HuH-7 (cell line): ENCODE measurements at regions not wholly inside any gene's neighbourhood (a gene's known extent, or its start where the extent isn't known, plus 50 kb on each side); places are given as distances from the start of the nearest gene placed in this dataset.

Source experiments
- DNase-seq: peaks from one replicate; pipeline ENCODE4 v3.0.0; 2011; ENCODE audit warnings: low spot score

DNA sequence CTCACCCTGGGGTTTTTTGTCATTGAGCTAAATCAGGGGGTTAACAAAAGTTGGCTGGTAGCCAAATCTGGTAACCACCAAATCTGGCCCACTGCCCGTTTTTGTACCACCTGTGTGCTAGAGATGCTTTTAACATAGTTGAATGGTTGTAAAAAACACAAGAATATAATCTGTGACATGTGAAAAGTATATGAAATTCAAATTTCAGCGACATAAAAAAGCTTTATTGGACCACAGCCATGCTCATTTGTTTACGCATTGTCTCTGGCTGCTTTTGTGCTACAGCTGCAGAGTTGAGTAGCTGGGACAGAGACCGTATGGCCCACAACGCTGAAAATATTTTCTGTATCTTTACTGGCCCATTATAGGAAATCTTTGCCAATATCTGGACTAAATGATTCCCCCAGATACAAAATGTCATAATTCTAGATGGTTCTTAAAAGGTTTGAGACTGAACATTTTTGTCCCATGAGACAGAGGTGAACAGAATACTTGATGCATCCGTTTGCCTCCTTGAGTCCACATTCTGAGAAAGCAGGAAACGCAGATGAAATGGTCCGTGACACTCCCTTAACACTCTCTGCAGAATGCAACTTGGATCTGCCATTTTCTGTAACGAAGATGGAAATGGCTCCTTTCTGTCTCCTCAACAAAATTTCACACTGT lies 120.9 kb upstream of the PDZRN3 start:
- DNase-seq, result no peak

- DNase-seq, result no peak
Measured at GRCh38 chr3:73743551-73743950, 118.8 kb upstream of the PDZRN3 start.

DNA sequence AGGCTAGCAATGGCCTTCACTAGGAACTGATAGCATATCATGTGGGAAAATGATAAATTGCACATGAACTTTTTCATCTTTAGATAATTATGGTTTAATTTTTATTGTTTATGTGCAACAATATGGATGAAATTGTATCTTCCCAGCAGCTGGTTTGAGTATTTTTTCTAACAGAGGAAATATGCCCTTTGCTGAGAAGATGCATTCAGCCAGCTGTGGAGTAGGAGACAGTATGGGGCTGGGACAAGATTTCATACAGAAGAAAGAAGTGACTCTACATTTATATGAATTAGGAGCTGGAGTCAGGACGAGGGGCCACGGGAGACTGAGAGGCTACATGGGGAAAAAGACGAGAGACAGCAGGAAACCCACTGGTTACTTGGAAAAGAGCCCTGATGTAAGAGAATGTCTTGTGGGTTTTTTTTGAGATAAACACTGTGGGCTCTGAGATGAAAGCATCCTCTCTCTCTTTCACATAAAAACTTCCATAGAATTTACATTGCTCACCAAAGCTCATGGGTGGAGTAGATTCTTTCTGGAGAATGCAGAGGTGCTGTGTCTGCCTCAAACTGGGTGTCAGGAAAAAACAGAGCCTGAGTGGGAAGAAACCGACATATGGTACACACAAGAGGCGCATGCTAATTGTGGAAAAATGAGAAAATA lies 115.2 kb upstream of the PDZRN3 start:
- DNase-seq, result no peak

DNA sequence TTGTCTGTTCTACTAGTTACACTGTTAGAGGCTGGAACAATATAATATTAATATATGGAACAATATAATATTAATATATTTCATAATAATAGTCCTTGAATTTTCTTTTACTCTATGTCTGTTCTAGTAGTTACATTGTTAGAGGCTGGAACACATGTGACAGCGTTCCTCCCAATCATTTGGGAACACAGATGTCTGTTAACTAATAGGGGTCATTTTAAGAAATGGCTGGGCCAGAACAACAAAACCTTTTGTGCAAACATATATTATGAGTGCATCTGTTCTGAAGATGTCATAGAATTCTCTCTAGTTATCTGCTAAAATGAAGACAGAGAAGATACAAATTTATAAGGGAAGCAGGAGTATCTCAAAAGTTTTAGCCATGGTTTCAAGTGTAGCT lies 114.0 kb upstream of the PDZRN3 start:
- no peak for DNase-seq

DNA sequence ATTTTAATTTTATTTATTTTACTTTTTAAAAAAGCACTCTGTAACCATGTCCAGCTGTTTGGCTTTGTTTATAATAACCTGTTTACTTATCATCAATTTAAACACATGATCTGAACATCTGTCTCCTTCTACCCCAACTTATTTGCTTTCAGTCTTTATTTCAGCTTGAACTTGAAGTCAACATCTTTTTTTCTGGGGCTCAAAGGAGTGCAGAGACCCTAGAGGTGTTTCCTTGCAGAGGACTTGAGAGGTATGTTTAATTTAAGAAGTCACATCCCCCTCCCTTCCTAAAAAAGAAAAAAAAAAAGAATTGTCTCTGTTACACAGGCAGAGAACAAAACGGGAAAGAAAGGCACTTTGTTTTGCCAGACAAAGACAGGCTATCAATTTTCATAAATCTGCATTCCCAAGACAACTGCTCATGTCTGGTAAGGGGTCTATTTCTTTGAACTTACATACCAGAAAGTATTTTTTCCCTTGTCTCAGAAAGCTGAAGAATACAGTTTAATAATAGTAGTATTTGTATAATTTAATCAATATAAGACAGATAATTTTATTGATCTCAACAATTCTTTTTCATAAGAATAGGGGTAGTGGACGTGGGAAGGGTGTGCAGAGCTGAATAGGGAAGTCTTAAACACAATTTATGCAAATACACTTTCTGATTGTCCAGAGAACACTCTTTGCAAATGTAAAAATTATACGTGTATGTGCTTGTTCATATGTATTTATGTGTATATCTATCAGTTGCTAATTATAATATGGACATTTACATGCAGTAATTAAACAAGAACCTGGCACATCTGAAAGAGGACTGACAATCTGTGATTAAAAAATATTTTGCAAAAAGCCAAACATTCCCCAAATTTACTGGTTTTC lies 109.7 kb upstream of the PDZRN3 start:
- DNase-seq, result no peak

DNA sequence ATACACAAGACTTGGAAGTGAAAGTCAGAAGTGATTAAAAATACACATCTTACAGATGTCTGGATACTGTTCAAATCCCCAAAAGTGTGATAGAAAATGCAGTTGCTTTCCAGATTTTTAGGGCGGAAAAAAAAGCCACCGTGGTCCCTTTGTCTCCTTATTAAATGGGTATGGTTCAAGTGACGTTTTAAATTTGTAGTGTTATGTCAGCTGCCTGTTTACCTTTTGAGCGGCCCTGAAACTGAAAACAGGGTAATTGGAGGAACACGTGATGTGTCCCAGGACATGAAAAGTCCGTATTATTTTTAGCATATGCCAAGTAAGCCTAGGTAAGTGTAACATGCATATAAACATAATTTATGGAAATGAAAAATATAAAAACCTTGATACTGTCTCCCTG lies 109.0 kb upstream of the PDZRN3 start:
- DNase-seq, result no peak

- DNase-seq, result no peak
Measured at GRCh38 chr3:73729969-73730440, 105.3 kb upstream of the PDZRN3 start.

DNA sequence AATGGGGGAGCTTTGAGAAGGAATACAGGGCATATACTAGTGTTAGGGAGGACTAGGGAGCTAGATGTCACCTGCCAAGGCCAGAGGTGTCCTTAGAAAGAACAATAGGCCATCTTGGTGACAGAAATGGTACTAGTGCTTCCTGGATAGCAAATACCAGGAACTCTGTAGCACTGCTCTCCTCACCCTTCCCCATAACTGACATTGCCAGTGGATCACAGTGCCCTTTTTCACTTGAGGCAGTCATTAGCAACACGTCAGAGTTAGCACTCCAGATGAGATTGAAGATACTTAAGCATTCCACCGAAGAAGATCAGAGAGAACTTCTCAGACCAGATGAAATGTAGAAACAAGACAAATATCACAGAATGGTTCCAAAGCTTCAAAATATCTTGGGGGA lies 103.1 kb upstream of the PDZRN3 start:
- no peak for DNase-seq

- DNase-seq, result no peak
Measured at GRCh38 chr3:73727117-73727821, 102.5 kb upstream of the PDZRN3 start.

GRCh38 chr3:73723596-73723995 lies 98.9 kb upstream of the PDZRN3 start:
- no peak for DNase-seq

- DNase-seq, result no peak
Measured at GRCh38 chr3:73719861-73720260, 95.1 kb upstream of the PDZRN3 start.

- DNase-seq, result no peak
Measured at GRCh38 chr3:73719413-73719851, 94.7 kb upstream of the PDZRN3 start.

GRCh38 chr3:73718326-73719110 lies 93.8 kb upstream of the PDZRN3 start:
- no peak for DNase-seq

DNA sequence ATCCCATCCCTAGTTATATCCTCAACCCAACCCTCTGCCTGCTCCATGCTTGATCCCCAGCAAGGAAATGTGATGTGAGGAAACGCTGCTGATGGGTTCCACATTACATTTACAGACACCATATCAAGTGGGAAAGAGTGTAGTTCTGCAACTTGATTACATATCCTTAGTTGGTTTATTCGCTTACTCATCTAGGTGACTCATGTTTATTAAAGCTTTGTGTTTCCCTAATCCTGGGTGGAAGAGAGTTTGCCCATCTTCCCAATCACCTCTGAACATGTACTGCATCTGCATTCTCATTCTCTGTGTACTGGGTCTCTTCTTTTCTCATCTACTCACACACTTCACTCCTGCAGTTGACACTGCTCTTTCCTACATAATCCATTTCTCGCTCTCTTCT lies 91.7 kb upstream of the PDZRN3 start:
- DNase-seq, result no peak

DNA sequence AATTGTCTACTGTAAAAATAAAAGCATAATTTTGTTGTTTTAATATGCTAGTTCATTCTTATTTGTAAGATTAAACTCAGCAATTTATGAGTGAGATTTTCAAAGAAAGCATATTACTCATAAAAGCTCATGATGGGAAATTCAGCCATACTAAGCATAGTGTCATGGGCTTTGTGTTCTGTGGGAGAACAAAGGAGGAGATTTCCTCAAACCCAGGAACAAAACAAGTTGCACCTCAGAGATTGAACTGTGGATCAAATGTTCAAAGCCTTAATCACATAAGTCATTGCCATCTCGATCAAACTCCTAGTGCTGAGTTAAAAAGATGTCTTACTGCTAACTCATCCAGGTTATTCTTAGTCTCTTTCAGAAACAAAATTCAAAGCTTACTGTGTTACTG lies 85.6 kb upstream of the PDZRN3 start:
- no peak for DNase-seq

DNA sequence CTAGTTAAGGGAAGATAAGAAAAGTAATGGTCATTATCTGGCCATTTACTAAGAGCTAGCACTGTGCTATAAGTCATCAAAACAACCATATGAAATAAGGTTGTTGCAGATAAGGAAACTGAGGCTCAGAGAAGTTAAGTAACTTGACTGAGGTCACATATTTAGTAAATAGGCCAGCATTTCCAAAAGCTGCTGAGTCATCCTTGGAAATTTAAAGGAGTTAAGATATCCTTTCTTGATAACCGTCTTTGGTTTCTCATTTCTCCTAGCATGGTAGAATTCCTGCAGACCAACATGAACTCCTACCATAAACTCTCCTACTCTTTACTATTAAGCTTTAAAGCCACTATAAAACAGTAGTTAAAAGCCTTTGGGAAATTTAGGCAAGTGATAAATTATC lies 85.0 kb upstream of the PDZRN3 start:
- DNase-seq, result no peak

- DNase-seq, result no peak
Measured at GRCh38 chr3:73708956-73709355, 84.2 kb upstream of the PDZRN3 start.

- DNase-seq, result no peak
Measured at GRCh38 chr3:73707772-73708171, 83.0 kb upstream of the PDZRN3 start.

DNA sequence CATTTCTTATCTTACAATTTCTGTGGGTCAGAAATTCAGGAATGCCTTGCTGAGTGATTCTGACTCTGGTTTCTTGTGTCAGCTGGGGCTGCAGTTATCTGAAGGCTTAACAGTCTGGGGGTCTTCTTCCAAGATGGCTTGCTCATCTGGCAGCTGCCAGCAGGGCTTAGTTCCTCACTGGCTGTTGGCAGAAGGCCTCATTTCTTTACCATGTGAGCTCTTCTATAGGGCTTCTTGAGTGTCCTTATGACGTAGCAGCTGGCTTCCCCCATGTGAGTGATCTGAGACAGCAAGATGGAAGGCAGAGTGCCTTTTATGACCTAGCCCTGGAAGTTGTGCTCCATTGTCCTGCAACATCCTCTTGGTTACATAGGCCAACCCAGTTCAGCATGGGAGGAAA lies 82.0 kb upstream of the PDZRN3 start:
- DNase-seq, result no peak

GRCh38 chr3:73705792-73706191 lies 81.1 kb upstream of the PDZRN3 start:
- DNase-seq, result no peak

DNA sequence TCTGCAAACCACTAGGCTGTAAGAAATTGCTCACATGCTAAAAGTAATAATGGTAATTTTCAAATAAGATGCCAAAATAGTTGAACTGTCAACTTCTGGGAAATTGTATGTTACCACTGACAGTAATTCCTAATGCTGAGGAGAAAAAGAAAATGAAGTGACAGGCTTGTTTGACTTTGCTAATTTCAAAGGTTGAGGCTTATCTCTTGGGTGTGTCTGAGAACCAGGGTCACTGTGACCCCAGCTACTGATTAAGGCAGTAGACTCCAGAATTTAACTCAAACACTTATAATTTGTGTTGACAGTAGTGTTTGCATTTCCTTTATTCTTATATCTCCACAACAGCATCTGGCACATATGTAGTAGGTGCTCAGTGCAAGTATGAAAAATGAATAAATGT lies 74.6 kb upstream of the PDZRN3 start:
- no peak for DNase-seq

- DNase-seq, result no peak
Measured at GRCh38 chr3:73697020-73697419, 72.3 kb upstream of the PDZRN3 start.
